ENCODE measurements at regions not wholly inside any gene's neighbourhood (a gene's known extent, or its start where the extent isn't known, plus 50 kb on each side); places are given as distances from the start of the nearest gene placed in this dataset.

GRCh38 chr3:28036599-28037575 lies 204.5 kb upstream of the CMC1 start:
- Histone ChIP-seq H3K27me3 (no peaks in the 10 kb centered on the region), H3K36me3 (no peaks in the 10 kb centered on the region), H3K4me1 (no peaks in the 10 kb centered on the region), H3K27ac (no peak overlapping the region), H3K9me3 (no peaks in the 10 kb centered on the region), H3K4me3 (no peak overlapping the region)
- intact Hi-C loops (cut with DNase I; ENCODE audit: low total_unique reads), result no loop called here
- ATAC-seq (no peak), DNase-seq (no peak)
- TF ChIP-seq CTCF (IDR thresholded peaks at IDR 0.05 in 4 of 5, conservative IDR thresholded peaks at IDR 0.05 in 1 of 5) (no peak), POLR2A (IDR thresholded peaks at IDR 0.05) (no peak)
- in situ Hi-C loops (cut with MboI; ENCODE audit: low sequenced_read_pairs in 4 of 4), result no loop called here

- ATAC-seq, result no peak
- DNase-seq, result no peak
- H3K36me3 ChIP-seq, result no peaks in the 10 kb centered on the region
- no peak overlapping the region for H3K27ac ChIP-seq
- H3K27me3 ChIP-seq, result no peaks in the 10 kb centered on the region
- no peak for TF ChIP-seq POLR2A (IDR thresholded peaks at IDR 0.05)
- TF ChIP-seq CTCF (IDR thresholded peaks at IDR 0.05 in 4 of 5, conservative IDR thresholded peaks at IDR 0.05 in 1 of 5), result no peak
- no peaks in the 10 kb centered on the region for H3K4me1 ChIP-seq
- H3K4me3 ChIP-seq, result no peak overlapping the region
- intact Hi-C loops (cut with DNase I; ENCODE audit: low total_unique reads) (no loop called here), in situ Hi-C loops (cut with MboI; ENCODE audit: low sequenced_read_pairs in 4 of 4) (no loop called here)
- H3K9me3 ChIP-seq, result no peaks in the 10 kb centered on the region
Observed at GRCh38 chr3:28039234-28039633, 202.2 kb upstream of the CMC1 start.

- Histone ChIP-seq H3K27me3 (no peaks in the 10 kb centered on the region), H3K27ac (no peak overlapping the region), H3K4me3 (no peak overlapping the region), H3K36me3 (no peaks in the 10 kb centered on the region), H3K9me3 (no peaks in the 10 kb centered on the region), H3K4me1 (no peaks in the 10 kb centered on the region)
- in situ Hi-C loops (cut with MboI; ENCODE audit: low sequenced_read_pairs in 4 of 4) (no loop called here), intact Hi-C loops (cut with DNase I; ENCODE audit: low total_unique reads) (no loop called here)
- no peak for DNase-seq
- ATAC-seq, result no peak
- no peak for TF ChIP-seq CTCF (IDR thresholded peaks at IDR 0.05 in 4 of 5, conservative IDR thresholded peaks at IDR 0.05 in 1 of 5)
Observed at GRCh38 chr3:28039829-28040228, 201.6 kb upstream of the CMC1 start.

DNA sequence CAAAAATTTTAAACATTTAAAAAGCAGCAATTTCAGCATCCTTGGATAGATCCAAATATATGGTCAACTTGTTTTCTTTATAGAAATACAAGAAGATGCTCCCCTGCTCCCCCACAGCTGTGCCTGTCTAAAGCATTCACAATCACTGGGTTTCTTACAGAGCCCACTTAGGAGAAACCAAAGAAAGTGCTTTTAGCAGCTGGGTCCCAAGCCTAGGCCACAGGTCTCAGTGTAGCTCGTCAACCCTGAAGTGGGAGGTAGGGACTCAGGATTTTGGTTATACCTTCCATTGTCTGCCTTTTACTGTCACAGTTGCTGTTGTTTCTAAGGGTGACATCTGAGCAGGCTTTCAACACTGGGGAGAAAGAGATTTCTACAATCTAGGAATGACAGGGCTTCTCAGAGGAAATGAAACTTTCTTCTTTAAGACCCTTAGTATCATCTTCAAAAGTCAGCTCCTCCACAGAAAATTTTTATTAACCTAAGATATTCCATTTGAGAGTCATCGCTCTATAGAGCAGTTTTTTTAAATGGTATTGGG lies 199.3 kb upstream of the CMC1 start:
- Histone ChIP-seq H3K27me3 (no peaks in the 10 kb centered on the region), H3K27ac (no peak overlapping the region), H3K4me3 (no peak overlapping the region), H3K36me3 (no peaks in the 10 kb centered on the region), H3K4me1 (no peaks in the 10 kb centered on the region), H3K9me3 (no peaks in the 10 kb centered on the region)
- intact Hi-C loops (cut with DNase I; ENCODE audit: low total_unique reads), result no loop called here
- DNase-seq (no peak), ATAC-seq (no peak)
- in situ Hi-C loops (cut with MboI; ENCODE audit: low sequenced_read_pairs in 4 of 4), result no loop called here
- TF ChIP-seq CTCF (IDR thresholded peaks at IDR 0.05 in 4 of 5, conservative IDR thresholded peaks at IDR 0.05 in 1 of 5), result no peak

Data from gastrocnemius medialis (tissue), 4 donors.